Smooth muscle cell (in vitro differentiated cells): ENCODE measurements at regions not wholly inside any gene's neighbourhood (a gene's known extent, or its start where the extent isn't known, plus 50 kb on each side); places are given as distances from the start of the nearest gene placed in this dataset.

Experiments used
- DNase-seq: peaks from one replicate; lab custom pipeline; 2025; ENCODE audit not compliant: unreplicated experiment; lab: John Stamatoyannopoulos, UW
- H2AFZ ChIP-seq: fragments of 200-600 bp; sonication (generic); 2 replicates; pipeline ENCODE4 v1.6.0; 2016; ENCODE audit warnings: antibody characterized with exemption, low read depth, mild to moderate bottlenecking
- H3F3A ChIP-seq: fragments of 200-600 bp; sonication (generic); 2 replicates; pipeline ENCODE4 v1.6.0; 2017; ENCODE audit warnings: antibody characterized with exemption, low read depth
- H3K27ac ChIP-seq: fragments of 200-600 bp; sonication (generic); 2 replicates; pipeline ENCODE4 v1.5.1; 2016; ENCODE audit warnings: low read depth, mild to moderate bottlenecking
- H3K27me3 ChIP-seq: fragments of 200-600 bp; sonication (generic); 2 replicates; pipeline ENCODE4 v1.6.1; 2016; ENCODE audit warnings: low read depth, mild to moderate bottlenecking
- H3K36me3 ChIP-seq: fragments of 200-600 bp; sonication (generic); 2 replicates; pipeline ENCODE4 v1.5.1; 2016; ENCODE audit warnings: low read depth
- H3K4me1 ChIP-seq: fragments of 200-600 bp; sonication (generic); 2 replicates; pipeline ENCODE4 v1.5.1; 2016; ENCODE audit warnings: low read depth
- H3K4me2 ChIP-seq: fragments of 200-600 bp; sonication (generic); 2 replicates; pipeline ENCODE4 v1.6.0; 2016; ENCODE audit warnings: mild to moderate bottlenecking
- H3K4me3 ChIP-seq: fragments of 200-600 bp; sonication (generic); 2 replicates; pipeline ENCODE4 v1.5.1; 2016; ENCODE audit warnings: mild to moderate bottlenecking
- H3K79me2 ChIP-seq: fragments of 200-600 bp; sonication (generic); 2 replicates; pipeline ENCODE4 v1.6.0; 2016; ENCODE audit warnings: low read depth, mild to moderate bottlenecking
- H3K9ac ChIP-seq: fragments of 200-600 bp; sonication (generic); 2 replicates; pipeline ENCODE4 v1.6.0; 2016; ENCODE audit warnings: low read depth
- H3K9me3 ChIP-seq: fragments of 200-600 bp; sonication (generic); replicated peaks from 2 replicates; pipeline ENCODE4 v1.5.1; 2016; ENCODE audit warnings: low read depth
- H4K20me1 ChIP-seq: fragments of 200-600 bp; sonication (generic); 2 replicates; pipeline ENCODE4 v1.6.0; 2016; ENCODE audit warnings: low read depth
- CTCF ChIP-seq: fragments of 200-600 bp; sonication (generic); IDR thresholded peaks from 2 replicates; pipeline ENCODE4 v1.5.1; 2017; ENCODE audit warnings: borderline replicate concordance, mild to moderate bottlenecking, antibody characterized with exemption; ENCODE audit not compliant: insufficient read depth, poor library complexity, severe bottlenecking
- WGBS: methylation state at CpG from one replicate; pipeline ENCODE4 v1.1.7; 2016; ENCODE audit warnings: low lambda C conversion rate; 5-methylcytosine and 5-hydroxymethylcytosine counted together

- Histone ChIP-seq H3K4me3 (no peak overlapping the region), H3K9ac (no peak overlapping the region), H3K36me3 (no peaks in the 10 kb centered on the region), H2AFZ (no peak overlapping the region), H3K27me3 (no peaks in the 10 kb centered on the region), H3K4me2 (no peak overlapping the region), H3K4me1 (no peaks in the 10 kb centered on the region), H4K20me1 (no peaks in the 10 kb centered on the region), H3K27ac (no peak overlapping the region), H3F3A (no peaks in the 10 kb centered on the region), H3K79me2 (no peaks in the 10 kb centered on the region), H3K9me3 (no peaks in the 10 kb centered on the region)
- no peak for TF ChIP-seq CTCF
- DNase-seq = no peak
- WGBS = 82% methylated on average over 2 of the region's 2 CpGs
These were observed 80.4 kb upstream of the MARCHF11 start for GRCh38 chr5:16260000-16260399.

- H3F3A ChIP-seq = no peaks in the 10 kb centered on the region
- no peaks in the 10 kb centered on the region for H3K27me3 ChIP-seq
- H3K9me3 ChIP-seq = no peaks in the 10 kb centered on the region
- 25% methylated on average over 1 of the region's 1 CpG for WGBS
- H3K9ac ChIP-seq = no peak overlapping the region
- no peaks in the 10 kb centered on the region for H3K79me2 ChIP-seq
- no peak overlapping the region for H3K4me2 ChIP-seq
- no peak for DNase-seq
- H3K4me1 ChIP-seq = no peaks in the 10 kb centered on the region
- no peak overlapping the region for H3K27ac ChIP-seq
- no peak overlapping the region for H3K4me3 ChIP-seq
- H2AFZ ChIP-seq = no peak overlapping the region
- H4K20me1 ChIP-seq = no peaks in the 10 kb centered on the region
- TF ChIP-seq CTCF = no peak
- no peaks in the 10 kb centered on the region for H3K36me3 ChIP-seq
These were observed 74.3 kb upstream of the MARCHF11 start for GRCh38 chr5:16253856-16254255.

GRCh38 chr5:16245956-16246355 lies 66.4 kb upstream of the MARCHF11 start:
- Histone ChIP-seq H3F3A (no peaks in the 10 kb centered on the region), H4K20me1 (no peaks in the 10 kb centered on the region), H3K4me2 (no peak overlapping the region), H3K4me1 (no peaks in the 10 kb centered on the region), H3K9me3 (no peaks in the 10 kb centered on the region), H3K27me3 (no peaks in the 10 kb centered on the region), H3K9ac (no peak overlapping the region), H2AFZ (no peak overlapping the region), H3K36me3 (no peaks in the 10 kb centered on the region), H3K27ac (no peak overlapping the region), H3K4me3 (no peak overlapping the region), H3K79me2 (no peaks in the 10 kb centered on the region)
- WGBS = 41% methylated on average over 1 of the region's 1 CpG
- DNase-seq = no peak
- no peak for TF ChIP-seq CTCF

- no peaks in the 10 kb centered on the region for H3K4me1 ChIP-seq
- no peak overlapping the region for H3K27ac ChIP-seq
- no peaks in the 10 kb centered on the region for H3F3A ChIP-seq
- H3K79me2 ChIP-seq = no peaks in the 10 kb centered on the region
- no peak overlapping the region for H3K4me3 ChIP-seq
- TF ChIP-seq CTCF = no peak
- H3K4me2 ChIP-seq = no peak overlapping the region
- H3K9me3 ChIP-seq = no peaks in the 10 kb centered on the region
- DNase-seq = no peak
- no peaks in the 10 kb centered on the region for H3K36me3 ChIP-seq
- H3K9ac ChIP-seq = no peak overlapping the region
- WGBS = 83% methylated on average over 4 of the region's 4 CpGs
- no peaks in the 10 kb centered on the region for H4K20me1 ChIP-seq
- no peaks in the 10 kb centered on the region for H3K27me3 ChIP-seq
- H2AFZ ChIP-seq = no peak overlapping the region
These were observed 65.7 kb upstream of the MARCHF11 start for GRCh38 chr5:16245249-16245648.
